ENCODE measurements at regions not wholly inside any gene's neighbourhood (a gene's known extent, or its start where the extent isn't known, plus 50 kb on each side); places are given as distances from the start of the nearest gene placed in this dataset.

GRCh38 chr6:119677384-119677783, 327.8 kb upstream of the MAN1A1 start:
- CTCF ChIA-PET: no interaction called here
- POLR2A ChIA-PET: interaction anchor here (0.7 kb wide), 1 partner anchor 548 kb away, joined by 5 read pairs; no protein-coding TSS in a partner anchor
- Histone ChIP-seq H3K27ac (ENCODE audit: low read depth, low read length) (no peak overlapping the region), H3K4me3 (ENCODE audit: low read depth, low read length) (no peak overlapping the region), H3K27me3 (ENCODE audit: control insufficient read depth, insufficient read depth, low read length) (no peaks in the 10 kb centered on the region), H3K9me3 (ENCODE audit: control insufficient read depth, insufficient read depth, low read length) (no peaks in the 10 kb centered on the region)
- no peak for TF ChIP-seq CTCF (IDR thresholded peaks at IDR 0.05; ENCODE audit: low read depth, low read length)
- no peak for DNase-seq (ENCODE audit: low read depth, low spot score)

DNA sequence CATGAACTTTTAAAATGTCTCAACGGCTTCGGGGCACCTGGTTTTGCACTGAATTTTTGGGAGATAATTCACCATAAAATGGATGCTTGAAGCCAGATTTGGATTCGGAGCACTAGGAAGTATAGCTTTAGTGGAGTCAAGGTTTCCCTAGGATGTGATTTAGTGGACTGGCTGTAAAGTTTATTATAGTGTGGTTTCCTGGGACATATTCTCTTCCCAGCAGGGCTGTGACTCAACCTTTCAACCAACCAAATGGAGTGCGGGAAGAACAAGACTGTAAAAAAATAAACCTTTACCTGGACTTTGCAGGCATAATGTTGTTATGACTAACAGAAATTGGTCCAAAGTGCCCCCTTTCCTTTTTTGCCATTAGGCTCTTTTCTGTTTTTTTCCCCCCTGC, 327.4 kb upstream of the MAN1A1 start:
- Histone ChIP-seq H3K27me3 (ENCODE audit: control insufficient read depth, insufficient read depth, low read length) (no peaks in the 10 kb centered on the region), H3K9me3 (ENCODE audit: control insufficient read depth, insufficient read depth, low read length) (no peaks in the 10 kb centered on the region), H3K4me3 (ENCODE audit: low read depth, low read length) (no peak overlapping the region), H3K27ac (ENCODE audit: low read depth, low read length) (no peak overlapping the region)
- ChIA-PET CTCF (no interaction called here), POLR2A (interaction anchor here (0.7 kb wide), 1 partner anchor 548 kb away, joined by 5 read pairs; no protein-coding TSS in a partner anchor)
- no peak for TF ChIP-seq CTCF (IDR thresholded peaks at IDR 0.05; ENCODE audit: low read depth, low read length)
- no peak for DNase-seq (ENCODE audit: low read depth, low spot score)

GRCh38 chr6:119676230-119676629, 326.7 kb upstream of the MAN1A1 start:
- H3K27ac ChIP-seq (ENCODE audit: low read depth, low read length): no peak overlapping the region
- ChIA-PET CTCF (no interaction called here), POLR2A (no interaction called here)
- TF ChIP-seq CTCF (IDR thresholded peaks at IDR 0.05; ENCODE audit: low read depth, low read length): no peak
- no peaks in the 10 kb centered on the region for H3K9me3 ChIP-seq (ENCODE audit: control insufficient read depth, insufficient read depth, low read length)
- no peak for DNase-seq (ENCODE audit: low read depth, low spot score)
- H3K27me3 ChIP-seq (ENCODE audit: control insufficient read depth, insufficient read depth, low read length): no peaks in the 10 kb centered on the region
- no peak overlapping the region for H3K4me3 ChIP-seq (ENCODE audit: low read depth, low read length)

DNA sequence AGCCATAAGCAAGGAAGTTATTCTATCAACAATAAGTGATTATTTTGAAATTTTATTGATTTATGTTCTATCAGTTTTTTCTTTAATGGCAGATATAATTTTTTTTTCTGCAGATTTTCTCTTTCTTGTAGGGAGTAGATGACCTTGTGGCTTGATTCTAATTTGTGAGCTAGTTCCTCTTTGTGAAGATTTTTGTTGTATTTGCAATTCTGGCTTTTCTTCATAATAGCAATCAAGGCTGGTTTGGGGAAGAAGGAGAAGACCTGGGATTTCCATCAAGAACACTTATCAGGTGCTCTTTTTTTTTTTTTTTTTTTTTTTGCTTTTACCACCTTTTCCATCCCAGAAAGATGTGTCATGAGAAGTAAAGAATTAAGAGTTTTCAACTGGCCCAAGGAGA, 324.2 kb upstream of the MAN1A1 start:
- H3K4me3 ChIP-seq (ENCODE audit: low read depth, low read length): no peak overlapping the region
- no peaks in the 10 kb centered on the region for H3K27me3 ChIP-seq (ENCODE audit: control insufficient read depth, insufficient read depth, low read length)
- POLR2A ChIA-PET: no interaction called here
- H3K9me3 ChIP-seq (ENCODE audit: control insufficient read depth, insufficient read depth, low read length): no peaks in the 10 kb centered on the region
- CTCF ChIA-PET: no interaction called here
- TF ChIP-seq CTCF (IDR thresholded peaks at IDR 0.05; ENCODE audit: low read depth, low read length): no peak
- no peak for DNase-seq (ENCODE audit: low read depth, low spot score)
- no peak overlapping the region for H3K27ac ChIP-seq (ENCODE audit: low read depth, low read length)

DNA sequence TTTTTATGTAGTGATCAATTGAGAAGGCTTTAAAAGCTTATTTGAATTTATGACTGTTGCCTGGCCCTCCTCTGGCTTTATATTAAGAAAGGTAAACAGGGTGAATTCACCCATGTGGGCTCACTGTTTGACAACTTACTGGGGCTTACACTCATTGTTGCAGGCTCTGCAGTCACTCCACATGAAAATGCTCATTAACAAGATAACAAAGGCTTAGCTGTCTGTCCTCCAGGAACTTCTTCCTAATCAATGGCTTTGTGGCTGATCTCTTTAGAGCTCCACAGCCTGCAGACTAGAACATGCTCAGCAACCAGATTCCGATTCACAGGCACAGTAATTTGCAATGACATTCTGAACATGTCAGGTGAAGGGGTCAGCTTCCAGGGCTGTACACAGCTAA, 323.2 kb upstream of the MAN1A1 start:
- no peak for TF ChIP-seq CTCF (IDR thresholded peaks at IDR 0.05; ENCODE audit: low read depth, low read length)
- no peak overlapping the region for H3K4me3 ChIP-seq (ENCODE audit: low read depth, low read length)
- H3K27me3 ChIP-seq (ENCODE audit: control insufficient read depth, insufficient read depth, low read length): no peaks in the 10 kb centered on the region
- no peaks in the 10 kb centered on the region for H3K9me3 ChIP-seq (ENCODE audit: control insufficient read depth, insufficient read depth, low read length)
- CTCF ChIA-PET: interaction anchor here (1.2 kb wide), 1 partner anchor 322 kb away, joined by 3 read pairs; no protein-coding TSS in a partner anchor
- DNase-seq (ENCODE audit: low read depth, low spot score): no peak
- no peak overlapping the region for H3K27ac ChIP-seq (ENCODE audit: low read depth, low read length)
- POLR2A ChIA-PET: no interaction called here

Measured in AG04450 (cell line).